ENCODE measurements at regions not wholly inside any gene's neighbourhood (a gene's known extent, or its start where the extent isn't known, plus 50 kb on each side); places are given as distances from the start of the nearest gene placed in this dataset.

DNA sequence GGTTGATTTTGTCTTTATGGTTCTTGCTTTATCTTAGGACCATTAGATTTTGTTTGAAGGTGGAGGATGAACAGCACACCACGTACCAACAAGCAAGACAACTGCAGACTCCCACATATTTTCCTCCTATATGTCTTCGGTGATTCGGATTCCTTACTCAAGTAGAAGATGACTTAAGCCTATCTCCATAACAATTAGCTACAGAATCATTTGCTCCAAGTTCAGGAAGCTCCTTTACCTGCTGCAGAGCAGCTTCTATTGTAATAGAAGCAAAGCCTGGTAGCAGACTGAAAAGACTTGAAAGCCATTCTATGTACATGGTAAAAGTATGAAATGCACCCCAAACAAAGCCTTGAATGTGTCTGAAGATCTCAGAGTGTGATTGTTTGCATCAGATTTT lies 229.0 kb downstream of the SOX2 start:
- no peaks in the 10 kb centered on the region for H3K36me3 ChIP-seq (ENCODE audit: control insufficient read depth, insufficient read depth, low read length)
- H3K36me3 Mint-ChIP-seq (ENCODE audit: insufficient read depth, unreplicated experiment): no peaks in the 10 kb centered on the region
- no peak for DNase-seq
- TF ChIP-seq, protein P1, sequence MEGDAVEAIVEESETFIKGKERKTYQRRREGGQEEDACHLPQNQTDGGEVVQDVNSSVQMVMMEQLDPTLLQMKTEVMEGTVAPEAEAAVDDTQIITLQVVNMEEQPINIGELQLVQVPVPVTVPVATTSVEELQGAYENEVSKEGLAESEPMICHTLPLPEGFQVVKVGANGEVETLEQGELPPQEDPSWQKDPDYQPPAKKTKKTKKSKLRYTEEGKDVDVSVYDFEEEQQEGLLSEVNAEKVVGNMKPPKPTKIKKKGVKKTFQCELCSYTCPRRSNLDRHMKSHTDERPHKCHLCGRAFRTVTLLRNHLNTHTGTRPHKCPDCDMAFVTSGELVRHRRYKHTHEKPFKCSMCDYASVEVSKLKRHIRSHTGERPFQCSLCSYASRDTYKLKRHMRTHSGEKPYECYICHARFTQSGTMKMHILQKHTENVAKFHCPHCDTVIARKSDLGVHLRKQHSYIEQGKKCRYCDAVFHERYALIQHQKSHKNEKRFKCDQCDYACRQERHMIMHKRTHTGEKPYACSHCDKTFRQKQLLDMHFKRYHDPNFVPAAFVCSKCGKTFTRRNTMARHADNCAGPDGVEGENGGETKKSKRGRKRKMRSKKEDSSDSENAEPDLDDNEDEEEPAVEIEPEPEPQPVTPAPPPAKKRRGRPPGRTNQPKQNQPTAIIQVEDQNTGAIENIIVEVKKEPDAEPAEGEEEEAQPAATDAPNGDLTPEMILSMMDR (IDR thresholded peaks at IDR 0.05; ENCODE audit: insufficient read depth in 1 of 2, low read depth in 1 of 2, low read length in 1 of 2, severe bottlenecking in 1 of 2, unreplicated experiment in 1 of 2): no peak
- H3K27me3 ChIP-seq (replicated peaks; ENCODE audit: control insufficient read depth, insufficient read depth, low read length): no peaks in the 10 kb centered on the region
- ChIA-PET POLR2A (no interaction called here), CTCF (no interaction called here)
- H3K4me1 Mint-ChIP-seq (ENCODE audit: low read depth, unreplicated experiment): peaks cover 22% of the 10 kb centered on the region
- H3K4me3 ChIP-seq (ENCODE audit: low read depth, low read length): no peak overlapping the region
- H3K27ac Mint-ChIP-seq (ENCODE audit: unreplicated experiment): no peak overlapping the region
- no peak overlapping the region for H3K4me3 Mint-ChIP-seq (ENCODE audit: unreplicated experiment)
- no peaks in the 10 kb centered on the region for H3K27me3 Mint-ChIP-seq (ENCODE audit: insufficient read depth, unreplicated experiment)
- H3K9me3 Mint-ChIP-seq (ENCODE audit: unreplicated experiment): no peaks in the 10 kb centered on the region
- BruUV-seq (replicated peaks): no TSS peak
- no peaks in the 10 kb centered on the region; the same call in 1 of the 2 replicates for H3K9me3 ChIP-seq
- peaks cover 14% of the 10 kb centered on the region for H3K4me1 ChIP-seq
- intact Hi-C loops (cut with micrococcal nuclease; ENCODE audit: unreplicated experiment): loop anchor here (10.0 kb wide), 1 partner anchor 244 kb away; no protein-coding TSS in a partner anchor

DNA sequence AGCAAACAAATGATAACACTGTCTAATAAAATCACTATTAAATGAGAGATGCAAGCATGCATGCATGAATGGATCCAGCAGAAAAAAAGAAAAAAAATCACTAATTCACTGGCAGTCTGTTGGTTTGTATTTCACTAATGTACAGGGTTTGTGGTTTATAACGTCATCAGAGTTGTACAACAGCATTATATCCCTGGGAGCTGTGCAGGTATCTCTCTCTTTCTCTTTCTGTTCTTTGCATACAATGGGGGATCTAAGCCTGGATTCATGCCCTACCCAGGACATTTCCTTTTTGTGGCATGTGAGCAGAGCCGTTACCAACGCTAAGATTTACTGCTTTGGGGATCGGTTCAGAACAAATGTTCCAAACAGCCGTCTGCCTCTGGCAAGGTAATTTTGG lies 229.5 kb downstream of the SOX2 start:
- Mint-ChIP-seq H3K36me3 (ENCODE audit: insufficient read depth, unreplicated experiment) (no peaks in the 10 kb centered on the region), H3K27me3 (ENCODE audit: insufficient read depth, unreplicated experiment) (no peaks in the 10 kb centered on the region), H3K9me3 (ENCODE audit: unreplicated experiment) (no peaks in the 10 kb centered on the region), H3K4me1 (ENCODE audit: low read depth, unreplicated experiment) (peaks cover 22% of the 10 kb centered on the region), H3K27ac (ENCODE audit: unreplicated experiment) (no peak overlapping the region), H3K4me3 (ENCODE audit: unreplicated experiment) (no peak overlapping the region)
- TF ChIP-seq, protein P1 (IDR thresholded peaks at IDR 0.05; ENCODE audit: insufficient read depth in 1 of 2, low read depth in 1 of 2, low read length in 1 of 2, severe bottlenecking in 1 of 2, unreplicated experiment in 1 of 2): no peak
- Histone ChIP-seq H3K27me3 (replicated peaks; ENCODE audit: control insufficient read depth, insufficient read depth, low read length) (no peaks in the 10 kb centered on the region), H3K4me3 (ENCODE audit: low read depth, low read length) (no peak overlapping the region), H3K36me3 (ENCODE audit: control insufficient read depth, insufficient read depth, low read length) (no peaks in the 10 kb centered on the region), H3K4me1 (peaks cover 14% of the 10 kb centered on the region), H3K9me3 (no peaks in the 10 kb centered on the region; the same call in 1 of the 2 replicates)
- ChIA-PET POLR2A (no interaction called here), CTCF (no interaction called here)
- BruUV-seq (replicated peaks): no TSS peak
- no peak for DNase-seq
- intact Hi-C loops (cut with micrococcal nuclease; ENCODE audit: unreplicated experiment): loop anchor here (10.0 kb wide), 1 partner anchor 244 kb away; no protein-coding TSS in a partner anchor

DNA sequence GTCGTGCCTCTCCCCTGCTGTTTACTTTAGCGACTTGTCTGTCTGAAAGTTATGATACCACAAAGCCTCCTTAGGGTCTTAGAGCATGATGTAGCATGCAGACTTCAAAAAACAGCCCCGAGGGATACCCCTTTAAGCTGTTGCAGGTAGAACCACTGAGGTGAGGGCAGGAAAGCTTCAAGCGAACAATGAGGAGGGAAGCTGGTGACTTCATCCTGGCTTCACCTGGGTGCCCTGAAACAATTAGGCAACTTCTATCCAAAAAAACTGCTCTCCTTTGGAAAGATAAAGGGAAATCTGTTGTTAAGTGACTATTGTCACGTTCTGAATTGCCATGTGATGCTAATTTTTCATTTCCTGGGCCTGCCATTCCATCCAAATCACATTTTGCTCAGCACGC lies 231.6 kb downstream of the SOX2 start:
- POLR2A ChIA-PET: no interaction called here
- peaks cover 14% of the 10 kb centered on the region for H3K4me1 ChIP-seq
- DNase-seq: no peak
- TF ChIP-seq, protein P1 (IDR thresholded peaks at IDR 0.05; ENCODE audit: insufficient read depth in 1 of 2, low read depth in 1 of 2, low read length in 1 of 2, severe bottlenecking in 1 of 2, unreplicated experiment in 1 of 2): no peak
- Mint-ChIP-seq H3K4me3 (ENCODE audit: unreplicated experiment) (no peak overlapping the region), H3K4me1 (ENCODE audit: low read depth, unreplicated experiment) (peaks cover 22% of the 10 kb centered on the region), H3K36me3 (ENCODE audit: insufficient read depth, unreplicated experiment) (no peaks in the 10 kb centered on the region), H3K27ac (ENCODE audit: unreplicated experiment) (no peak overlapping the region), H3K27me3 (ENCODE audit: insufficient read depth, unreplicated experiment) (no peaks in the 10 kb centered on the region), H3K9me3 (ENCODE audit: unreplicated experiment) (no peaks in the 10 kb centered on the region)
- H3K36me3 ChIP-seq (ENCODE audit: control insufficient read depth, insufficient read depth, low read length): no peaks in the 10 kb centered on the region
- H3K9me3 ChIP-seq: no peaks in the 10 kb centered on the region; the same call in 1 of the 2 replicates
- intact Hi-C loops (cut with micrococcal nuclease; ENCODE audit: unreplicated experiment): loop anchor here (10.0 kb wide), 1 partner anchor 242 kb away; no protein-coding TSS in a partner anchor
- no peaks in the 10 kb centered on the region for H3K27me3 ChIP-seq (replicated peaks; ENCODE audit: control insufficient read depth, insufficient read depth, low read length)
- CTCF ChIA-PET: no interaction called here
- BruUV-seq (replicated peaks): no TSS peak
- no peak overlapping the region for H3K4me3 ChIP-seq (ENCODE audit: low read depth, low read length)
